ENCODE measurements at regions not wholly inside any gene's neighbourhood (a gene's known extent, or its start where the extent isn't known, plus 50 kb on each side); places are given as distances from the start of the nearest gene placed in this dataset.

DNA sequence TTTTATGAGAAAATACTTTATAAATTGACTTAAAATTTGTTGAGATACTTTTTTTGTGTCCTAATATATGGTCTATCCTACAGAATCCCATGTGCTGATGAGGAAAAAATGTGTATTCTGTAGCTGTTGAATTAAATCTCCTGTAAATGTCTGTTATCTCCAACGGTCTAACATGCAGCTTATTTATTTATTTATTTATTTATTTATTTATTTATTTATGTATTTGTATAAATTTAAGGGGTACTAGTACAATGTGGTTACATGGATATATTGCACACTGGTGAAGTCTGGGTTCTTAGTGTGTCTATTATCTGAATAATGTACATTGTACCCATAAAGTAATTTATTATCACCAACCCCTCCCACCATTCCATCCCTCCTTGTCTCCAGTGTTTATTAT lies 315.5 kb downstream of the TENT5A start:
- no peak for TF ChIP-seq POLR2AphosphoS5 (IDR thresholded peaks at IDR 0.05; ENCODE audit: low read depth, low read length)
- TF ChIP-seq TAF1 (IDR thresholded peaks at IDR 0.05; ENCODE audit: borderline replicate concordance, insufficient read depth, low read length), result no peak
- no peak for TF ChIP-seq REST (IDR thresholded peaks at IDR 0.05; ENCODE audit: insufficient read depth in 1 of 2, low read depth in 2 of 2, low read length in 2 of 2)
- no peak for TF ChIP-seq SIN3A (IDR thresholded peaks at IDR 0.05; ENCODE audit: borderline replicate concordance, insufficient read depth, low read length)

Data from PFSK-1 (cell line).